Ovary (tissue), 7 donors: ENCODE measurements at regions not wholly inside any gene's neighbourhood (a gene's known extent, or its start where the extent isn't known, plus 50 kb on each side); places are given as distances from the start of the nearest gene placed in this dataset.

ENCODE experiments used
- DNase-seq, 5 donors: peaks; one replicate each; pipeline ENCODE4 v3.0.0-alpha.2; 2019 to 2020
- H3K27ac ChIP-seq, 2 donors: fragments of 200-600 bp; one replicate each; pipeline versions ENCODE4 v1.5.1 to v1.8.0; 2019 to 2022
- H3K27me3 ChIP-seq: fragments of 200-600 bp; one replicate; pipeline ENCODE4 v1.8.0; 2022
- H3K36me3 ChIP-seq: fragments of 200-600 bp; sonication (generic); one replicate; pipeline ENCODE4 v1.5.1; 2019
- H3K4me1 ChIP-seq: one replicate; pipeline ENCODE4 v1.8.1; 2013; ENCODE audit warnings: mild to moderate bottlenecking, moderate library complexity; ENCODE audit not compliant: insufficient read depth
- H3K4me3 ChIP-seq: fragments of 200-600 bp; sonication (generic); one replicate; pipeline ENCODE4 v1.5.1; 2017
- H3K9me3 ChIP-seq, 2 donors: fragments of 200-600 bp in 1 of 2; sonication (generic) in 1 of 2; one replicate each; pipeline versions ENCODE4 v1.5.1 to v1.8.1; 2013 to 2019; ENCODE audit warnings: mild to moderate bottlenecking in 1 of 2, moderate library complexity in 1 of 2
- EP300 ChIP-seq: sonication (generic); formaldehyde crosslinking; IDR thresholded peaks from one replicate; pipeline ENCODE4 v1.6.1; 2017; ENCODE audit warnings: antibody characterized with exemption
- POLR2A ChIP-seq: fragments of 450-650 bp; IDR thresholded peaks from one replicate; pipeline ENCODE4 v1.6.1; 2017; ENCODE audit warnings: antibody characterized with exemption, mild to moderate bottlenecking, moderate library complexity
- WGBS, 3 donors: extraction: QIAGEN DNeasy Blood & Tissue Kit in 1 of 3; methylation state at CpG; one replicate each; pipeline versions ENCODE4 v1.1.5 to v1.1.7; 2013 to 2017; 5-methylcytosine and 5-hydroxymethylcytosine counted together
- intact Hi-C, 4 donors: fragments of 100-400 bp; cut with DNase I; formaldehyde crosslinking; loops; one replicate each; pipeline versions ENCODE4 v1.11.0 to v1.15.1; 2022 to 2023
- TF ChIP-seq, protein P1 (sequence below), 3 donors: fragments of 450-650 bp in 2 of 3; fragments of 200-600 bp in 1 of 3; IDR thresholded peaks; one replicate each; pipeline versions ENCODE4 v1.5.1 to v1.8.0; 2016 to 2022; ENCODE audit warnings: antibody characterized with exemption in 3 of 3, mild to moderate bottlenecking in 1 of 3
- donor health status: DM: no; HTN: no; CAD: no; lungs with moderate emphysema.
- donor health status: DM: no; HTN: no; CAD: no.
- donor health status: Bipolar disorder and iron deficiency.
- donor health status: DM: no; HTN: no; CAD: no.
- donor health status: DM: yes; HTN: yes; CAD: no.

DNA sequence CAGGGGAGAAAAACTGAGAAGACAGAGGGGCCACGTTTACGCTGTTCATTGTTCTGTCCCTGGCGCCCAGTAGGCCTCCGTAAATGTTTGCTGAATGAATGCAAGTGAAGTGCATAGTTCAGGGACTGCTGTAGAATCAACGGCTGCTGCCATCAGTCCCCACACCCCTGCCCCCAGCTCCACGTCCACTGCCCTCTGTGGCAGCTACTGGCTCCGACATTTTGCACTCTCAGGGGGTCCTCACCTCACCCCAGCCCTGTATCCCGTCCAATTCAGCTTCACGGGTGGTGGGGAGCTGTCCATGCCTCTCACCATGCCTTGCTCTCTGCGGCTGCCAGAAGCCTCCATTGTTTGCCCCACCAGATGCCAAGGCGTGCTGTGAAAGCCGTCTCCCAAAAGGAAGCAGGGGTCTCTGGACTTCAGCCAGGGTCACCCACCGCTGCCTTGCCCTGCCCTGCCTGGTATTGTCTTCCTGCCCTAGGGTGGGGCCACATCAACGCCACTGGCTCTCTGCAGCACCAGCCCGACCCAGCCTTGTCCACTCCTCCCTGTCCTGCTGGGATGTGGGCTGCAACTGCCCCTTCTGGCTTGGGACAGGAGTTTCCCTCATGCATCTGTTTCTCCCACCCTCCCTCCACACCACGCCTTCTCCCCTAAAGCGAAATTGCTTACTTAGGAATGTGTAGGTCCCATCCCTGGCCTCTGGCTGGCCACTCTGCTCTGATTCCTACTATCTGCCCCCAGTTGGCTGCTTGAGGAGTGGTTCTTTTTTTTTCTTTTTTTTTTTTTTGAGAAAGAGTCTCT is 86.0 kb downstream of the RHOB start:
- 79 to 85% (median 84%) methylated on average over 17 of the region's 17 CpGs for WGBS, 3 donors
- no peaks in the 10 kb centered on the region for H3K27me3 ChIP-seq
- no peaks in the 10 kb centered on the region for H3K4me1 ChIP-seq
- H3K9me3 ChIP-seq, result no peaks in the 10 kb centered on the region
- intact Hi-C loops, result no loop called here
- no peak overlapping the region for H3K4me3 ChIP-seq
- TF ChIP-seq POLR2A (no peak), EP300 (no peak)
- TF ChIP-seq, protein P1, sequence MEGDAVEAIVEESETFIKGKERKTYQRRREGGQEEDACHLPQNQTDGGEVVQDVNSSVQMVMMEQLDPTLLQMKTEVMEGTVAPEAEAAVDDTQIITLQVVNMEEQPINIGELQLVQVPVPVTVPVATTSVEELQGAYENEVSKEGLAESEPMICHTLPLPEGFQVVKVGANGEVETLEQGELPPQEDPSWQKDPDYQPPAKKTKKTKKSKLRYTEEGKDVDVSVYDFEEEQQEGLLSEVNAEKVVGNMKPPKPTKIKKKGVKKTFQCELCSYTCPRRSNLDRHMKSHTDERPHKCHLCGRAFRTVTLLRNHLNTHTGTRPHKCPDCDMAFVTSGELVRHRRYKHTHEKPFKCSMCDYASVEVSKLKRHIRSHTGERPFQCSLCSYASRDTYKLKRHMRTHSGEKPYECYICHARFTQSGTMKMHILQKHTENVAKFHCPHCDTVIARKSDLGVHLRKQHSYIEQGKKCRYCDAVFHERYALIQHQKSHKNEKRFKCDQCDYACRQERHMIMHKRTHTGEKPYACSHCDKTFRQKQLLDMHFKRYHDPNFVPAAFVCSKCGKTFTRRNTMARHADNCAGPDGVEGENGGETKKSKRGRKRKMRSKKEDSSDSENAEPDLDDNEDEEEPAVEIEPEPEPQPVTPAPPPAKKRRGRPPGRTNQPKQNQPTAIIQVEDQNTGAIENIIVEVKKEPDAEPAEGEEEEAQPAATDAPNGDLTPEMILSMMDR (IDR thresholded peaks at IDR 0.05), result no peak
- H3K36me3 ChIP-seq, result no peaks in the 10 kb centered on the region
- H3K27ac ChIP-seq, result no peak overlapping the region
- no peak for DNase-seq

DNA sequence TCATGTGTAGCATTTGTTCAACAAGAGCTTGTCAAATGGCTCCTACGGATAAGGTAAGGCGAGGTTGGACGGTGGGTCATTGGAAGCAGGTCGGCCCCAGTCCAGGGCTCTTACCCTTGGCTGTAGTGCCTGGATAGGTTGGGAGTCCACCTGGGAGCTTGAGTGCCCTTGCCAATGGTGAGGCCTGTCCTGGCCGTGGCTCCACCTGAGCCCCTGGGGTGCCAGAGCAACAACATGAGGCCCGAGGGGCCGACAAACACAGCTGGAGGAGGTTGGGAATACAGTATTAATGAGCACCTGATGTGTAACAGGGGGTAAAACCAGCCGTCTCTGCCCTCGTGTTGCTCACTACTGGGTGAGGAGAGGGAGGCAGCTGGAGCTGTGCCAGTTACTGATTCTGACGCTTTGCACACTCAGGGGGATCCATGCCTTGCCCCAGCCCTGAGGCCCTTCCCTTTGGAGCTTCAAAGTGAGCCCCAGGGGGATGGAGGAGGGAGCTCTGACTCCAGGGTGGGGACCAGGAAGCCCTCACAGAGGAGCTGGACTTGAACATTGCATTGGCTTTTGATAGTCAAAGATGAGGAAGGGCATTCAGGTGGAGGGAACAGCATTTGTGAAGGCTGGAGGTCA is 87.2 kb downstream of the RHOB start:
- H3K36me3 ChIP-seq, result no peaks in the 10 kb centered on the region
- H3K9me3 ChIP-seq, result no peaks in the 10 kb centered on the region
- TF ChIP-seq, protein P1 (IDR thresholded peaks at IDR 0.05), result no peak
- no peak for TF ChIP-seq EP300
- TF ChIP-seq POLR2A, result no peak
- intact Hi-C loops, result no loop called here
- no peaks in the 10 kb centered on the region for H3K27me3 ChIP-seq
- no peaks in the 10 kb centered on the region for H3K4me1 ChIP-seq
- H3K4me3 ChIP-seq, result no peak overlapping the region
- no peak for DNase-seq
- no peak overlapping the region for H3K27ac ChIP-seq
- WGBS, 3 donors, result 84 to 92% (median 89%) methylated on average over 10 of the region's 10 CpGs

DNA sequence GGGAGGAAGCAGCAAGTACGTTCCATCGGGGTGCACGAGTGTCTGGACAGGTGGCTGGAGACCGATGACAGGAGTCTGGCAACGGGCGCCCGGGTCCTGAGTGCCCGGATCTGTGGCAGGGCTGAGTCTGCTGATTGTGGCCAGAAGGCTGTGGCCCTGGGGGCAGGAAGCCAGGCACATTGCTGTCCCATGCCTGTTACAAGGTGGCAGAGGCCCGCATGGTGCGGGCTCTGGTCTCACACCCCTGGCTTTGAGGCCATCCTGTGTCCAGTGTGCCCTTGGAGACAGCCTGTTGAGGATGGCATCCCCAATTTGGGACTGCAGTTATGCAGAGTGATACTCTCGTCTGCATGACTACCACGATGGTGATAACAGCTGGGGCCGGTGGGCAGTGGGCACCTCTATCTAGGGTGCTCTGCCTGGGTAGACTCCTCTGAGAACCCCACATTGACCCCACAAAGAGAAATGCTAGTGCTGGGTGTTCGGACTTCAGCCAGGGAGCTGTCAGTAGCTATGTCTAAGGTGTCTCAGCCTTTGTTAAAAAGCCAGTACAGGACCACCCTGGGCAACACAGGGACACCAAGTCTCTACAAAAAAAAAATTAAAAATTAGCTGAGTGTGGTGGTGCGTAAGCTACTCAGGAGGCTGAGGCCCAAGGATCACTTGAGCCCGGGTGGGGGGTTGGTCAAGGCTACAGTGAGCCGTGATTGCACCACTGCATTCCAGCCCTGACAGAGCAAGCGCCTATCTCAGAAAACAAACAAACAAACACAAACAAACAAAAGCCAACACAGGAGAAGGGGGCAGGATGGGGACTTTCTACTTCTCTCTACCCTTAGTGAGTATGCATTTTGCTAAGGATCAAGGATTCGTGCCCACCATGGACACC is 88.3 kb downstream of the RHOB start:
- Histone ChIP-seq H3K9me3 (no peaks in the 10 kb centered on the region), H3K4me3 (no peak overlapping the region), H3K27me3 (no peaks in the 10 kb centered on the region), H3K27ac (no peak overlapping the region), H3K36me3 (no peaks in the 10 kb centered on the region), H3K4me1 (no peaks in the 10 kb centered on the region)
- WGBS, 3 donors, result 90 to 92% (median 91%) methylated on average over 19 of the region's 19 CpGs
- intact Hi-C loops, result no loop called here
- no peak for DNase-seq
- TF ChIP-seq, protein P1 (IDR thresholded peaks at IDR 0.05), result no peak
- TF ChIP-seq POLR2A, result no peak
- TF ChIP-seq EP300, result no peak

DNA sequence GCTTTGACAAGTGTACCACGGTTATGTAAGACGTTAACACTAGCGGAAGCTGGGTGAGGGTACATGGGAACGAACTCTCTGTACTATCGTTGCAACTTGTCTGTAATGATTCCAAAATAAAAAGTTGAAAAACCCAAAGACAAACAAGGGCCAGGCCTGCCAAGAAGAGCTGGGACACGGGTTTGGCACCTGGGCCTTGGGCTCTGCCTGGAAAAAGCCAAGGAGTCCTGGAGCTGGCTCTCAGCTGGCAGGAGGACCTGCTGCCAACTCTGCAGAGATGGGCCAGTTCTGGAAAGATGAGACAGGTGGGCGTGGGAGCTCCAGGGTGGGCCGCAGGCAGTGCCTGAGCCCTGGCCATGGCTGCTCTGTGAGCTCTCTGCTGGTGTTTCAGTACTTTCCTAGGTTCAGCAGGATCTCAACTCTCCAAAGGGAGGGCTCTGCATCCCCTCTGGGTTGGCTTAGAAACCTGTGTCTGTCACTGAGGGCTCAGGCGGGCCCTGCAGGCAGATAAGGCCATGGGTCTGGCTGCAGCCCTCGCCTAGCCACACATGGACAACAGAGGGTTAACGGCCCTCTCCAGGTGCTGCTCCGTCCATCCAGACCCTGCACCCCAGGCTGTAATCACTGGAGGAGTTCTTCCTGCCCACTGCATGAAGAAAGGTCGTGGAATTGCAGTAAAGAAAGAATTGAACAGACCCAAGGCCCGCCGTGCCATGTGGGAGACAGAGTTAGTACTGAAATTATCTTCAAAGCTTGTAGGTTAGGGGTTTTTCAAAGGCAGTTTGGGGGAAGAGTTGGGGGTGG is 89.9 kb downstream of the RHOB start:
- Histone ChIP-seq H3K27ac (no peak overlapping the region), H3K9me3 (no peaks in the 10 kb centered on the region), H3K27me3 (no peaks in the 10 kb centered on the region), H3K4me3 (no peak overlapping the region), H3K4me1 (no peaks in the 10 kb centered on the region), H3K36me3 (no peaks in the 10 kb centered on the region)
- TF ChIP-seq, protein P1 (IDR thresholded peaks at IDR 0.05), result no peak
- TF ChIP-seq POLR2A (no peak), EP300 (no peak)
- intact Hi-C loops, result no loop called here
- no peak for DNase-seq
- WGBS, 3 donors, result 86 to 89% (median 89%) methylated on average over 15 of the region's 15 CpGs
